ENCODE measurements at regions not wholly inside any gene's neighbourhood (a gene's known extent, or its start where the extent isn't known, plus 50 kb on each side); places are given as distances from the start of the nearest gene placed in this dataset.

GRCh38 chr14:26773906-26774593 is 176.2 kb upstream of the NOVA1 start:
- DNase-seq: no peak

GRCh38 chr14:26775765-26776563 is 178.1 kb upstream of the NOVA1 start:
- no peak for DNase-seq

GRCh38 chr14:26791117-26791806 is 193.4 kb upstream of the NOVA1 start:
- DNase-seq: no peak

GRCh38 chr14:26794731-26795130 is 196.9 kb upstream of the NOVA1 start:
- DNase-seq: no peak

GRCh38 chr14:26808407-26808806 is 210.6 kb upstream of the NOVA1 start:
- no peak for DNase-seq

- DNase-seq: no peak
Observed at GRCh38 chr14:26810631-26811030, 212.8 kb upstream of the NOVA1 start.

- no peak for DNase-seq
Observed at GRCh38 chr14:26811756-26812305, 214.0 kb upstream of the NOVA1 start.

- DNase-seq: no peak
Observed at GRCh38 chr14:26820138-26820537, 222.3 kb upstream of the NOVA1 start.

- no peak for DNase-seq
Observed at GRCh38 chr14:26820572-26820971, 222.7 kb upstream of the NOVA1 start.

GRCh38 chr14:26828741-26829140 is 230.9 kb upstream of the NOVA1 start:
- DNase-seq: no peak

- no peak for DNase-seq
Observed at GRCh38 chr14:26833621-26834176, 235.9 kb upstream of the NOVA1 start.

GRCh38 chr14:26835979-26836570 is 238.2 kb upstream of the NOVA1 start:
- DNase-seq: no peak

GRCh38 chr14:26839481-26839880 is 241.6 kb upstream of the NOVA1 start:
- DNase-seq: no peak

- DNase-seq: no peak
Observed at GRCh38 chr14:26841326-26841725, 243.5 kb upstream of the NOVA1 start.

GRCh38 chr14:26841920-26842741 is 244.3 kb upstream of the NOVA1 start:
- no peak for DNase-seq

- DNase-seq: no peak
Observed at GRCh38 chr14:26845151-26845818, 247.5 kb upstream of the NOVA1 start.

- DNase-seq: no peak
Observed at GRCh38 chr14:26846388-26846787, 248.6 kb upstream of the NOVA1 start.

GRCh38 chr14:26849514-26849913 is 251.7 kb upstream of the NOVA1 start:
- DNase-seq: no peak

GRCh38 chr14:26851793-26852192 is 254.0 kb upstream of the NOVA1 start:
- DNase-seq: no peak

GRCh38 chr14:26855077-26855753 is 257.4 kb upstream of the NOVA1 start:
- DNase-seq: no peak
